HG03066 (cell line): ENCODE measurements at regions not wholly inside any gene's neighbourhood (a gene's known extent, or its start where the extent isn't known, plus 50 kb on each side); places are given as distances from the start of the nearest gene placed in this dataset.

ENCODE experiments used
- ATAC-seq: cut with Tn5 transposase; IDR thresholded peaks from one replicate; pipeline ENCODE4 v1.9.1; 2021; ENCODE audit warnings: low read depth; ENCODE audit not compliant: unreplicated experiment

DNA sequence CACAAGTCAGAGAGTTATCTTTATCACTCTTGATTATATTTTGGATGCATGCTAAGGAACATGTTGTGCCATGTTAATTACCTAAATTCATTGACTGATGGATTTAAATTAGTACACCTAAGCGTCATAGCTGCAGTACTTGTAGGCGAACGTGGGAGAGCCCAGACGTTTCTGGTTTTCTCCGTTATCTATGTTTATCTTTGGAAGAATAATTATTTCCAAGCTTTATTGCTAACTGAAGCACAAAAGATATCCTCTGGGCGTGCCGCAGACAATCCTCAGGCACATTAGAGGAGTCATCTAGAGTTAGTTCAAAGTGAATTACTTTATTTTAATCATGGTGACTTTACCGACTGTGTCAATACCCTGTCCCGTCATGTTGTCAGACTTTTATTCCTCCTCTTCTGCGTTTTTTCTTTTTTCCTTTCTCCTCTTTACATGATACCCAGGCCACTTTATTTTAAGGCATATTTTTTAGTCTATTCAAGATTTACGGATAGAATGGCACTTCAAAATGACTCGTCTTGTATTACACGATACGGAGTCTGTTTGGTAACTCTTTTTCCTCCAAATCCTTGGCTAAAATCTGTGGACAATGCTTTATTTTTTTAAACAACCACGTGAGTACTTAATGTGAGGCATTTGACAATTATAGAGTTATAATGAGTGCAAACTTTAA is 632.0 kb upstream of the TENM3 start:
- ATAC-seq: no peak

- ATAC-seq: no peak
These were observed 631.1 kb upstream of the TENM3 start for GRCh38 chr4:181611946-181612600.

DNA sequence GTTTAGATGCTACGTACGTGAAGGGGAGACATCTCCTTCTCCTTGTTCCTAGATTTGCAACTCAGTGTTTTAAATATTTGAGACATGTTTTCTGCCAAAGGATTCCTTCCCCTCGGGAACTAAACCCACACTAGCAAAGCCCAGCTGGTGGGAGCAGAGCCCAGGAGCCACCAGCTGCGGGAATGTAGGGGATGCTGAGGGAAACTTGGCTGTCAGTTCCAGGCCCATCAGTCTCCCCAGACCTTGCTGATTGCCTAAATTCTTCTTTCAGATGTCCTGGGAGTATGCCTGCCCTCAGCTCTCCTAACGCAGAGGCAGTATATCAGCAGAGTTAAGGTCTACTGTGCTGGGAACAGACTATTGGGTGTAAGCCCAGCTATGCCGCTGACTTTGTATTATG is 630.0 kb upstream of the TENM3 start:
- ATAC-seq: no peak

DNA sequence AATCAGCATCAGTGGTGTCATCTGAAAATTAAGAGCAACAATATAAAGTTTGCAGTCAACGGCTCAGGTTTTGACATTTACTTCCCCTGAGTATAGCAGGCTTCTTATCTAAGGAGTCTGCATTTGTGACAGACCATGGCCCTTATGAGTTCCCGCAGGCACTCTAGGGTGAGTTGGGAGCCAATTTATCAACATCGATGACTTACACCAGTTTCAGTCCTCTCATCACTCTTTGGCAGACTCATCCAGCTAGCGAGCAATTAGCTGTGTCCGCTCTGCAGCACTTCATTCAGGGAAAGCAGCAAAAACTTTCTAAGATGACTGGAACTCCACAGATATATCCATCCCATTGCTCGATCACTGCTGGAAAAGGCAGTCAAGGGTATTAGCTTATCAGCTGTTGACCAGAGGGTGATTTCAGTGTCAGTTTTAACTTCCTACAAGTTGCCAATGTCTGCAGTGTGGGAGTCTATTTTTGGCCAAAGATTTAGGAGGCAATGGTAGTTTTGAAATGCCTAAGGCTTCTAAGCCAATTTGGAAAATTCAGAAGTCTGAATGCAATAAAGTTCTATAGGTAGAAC is 625.1 kb upstream of the TENM3 start:
- ATAC-seq: no peak

GRCh38 chr4:181618896-181619295 is 624.3 kb upstream of the TENM3 start:
- ATAC-seq: no peak

- no peak for ATAC-seq
These were observed 623.6 kb upstream of the TENM3 start for GRCh38 chr4:181619651-181620050.

DNA sequence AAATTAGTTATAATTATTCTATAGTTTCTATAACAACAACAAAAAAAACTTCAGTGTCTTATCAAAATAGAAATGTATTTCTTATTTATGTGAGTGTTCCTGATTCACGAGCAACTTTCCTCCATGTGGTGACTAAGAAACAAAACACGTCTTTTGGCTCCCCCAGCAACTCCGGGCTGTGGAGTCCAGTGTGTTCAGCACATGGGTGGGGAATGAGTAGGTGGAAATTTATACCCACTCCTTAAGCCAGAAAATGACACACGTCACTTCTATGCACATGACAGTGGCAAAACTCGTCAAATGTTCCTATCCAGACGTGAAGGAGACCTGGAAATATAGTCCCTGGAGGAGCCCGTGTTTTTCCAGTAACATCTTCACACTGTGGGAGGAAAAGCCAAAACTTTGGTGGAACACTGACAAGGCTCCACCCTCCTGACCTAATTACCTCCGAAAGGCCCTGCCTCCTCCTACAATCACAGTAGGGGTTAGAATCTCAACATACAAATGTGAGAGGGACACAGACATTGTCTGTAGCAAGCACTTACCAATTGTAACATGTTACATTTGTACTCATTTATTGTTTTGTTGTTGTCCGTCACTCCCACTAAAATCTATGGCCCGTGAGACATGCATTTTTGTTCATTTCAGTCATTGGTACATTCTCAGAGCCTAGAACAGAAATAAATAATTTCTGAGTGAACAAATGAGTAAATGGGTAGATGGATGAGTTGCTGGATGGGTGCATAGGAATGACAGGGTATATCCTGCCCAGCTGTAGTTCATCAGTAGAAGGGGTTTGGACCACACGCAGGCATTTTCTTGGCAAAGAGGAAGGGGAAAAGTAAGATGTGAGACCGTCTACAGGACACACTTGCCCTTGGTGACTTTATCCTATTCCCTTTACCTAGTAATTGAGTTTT is 605.8 kb upstream of the TENM3 start:
- no peak for ATAC-seq

DNA sequence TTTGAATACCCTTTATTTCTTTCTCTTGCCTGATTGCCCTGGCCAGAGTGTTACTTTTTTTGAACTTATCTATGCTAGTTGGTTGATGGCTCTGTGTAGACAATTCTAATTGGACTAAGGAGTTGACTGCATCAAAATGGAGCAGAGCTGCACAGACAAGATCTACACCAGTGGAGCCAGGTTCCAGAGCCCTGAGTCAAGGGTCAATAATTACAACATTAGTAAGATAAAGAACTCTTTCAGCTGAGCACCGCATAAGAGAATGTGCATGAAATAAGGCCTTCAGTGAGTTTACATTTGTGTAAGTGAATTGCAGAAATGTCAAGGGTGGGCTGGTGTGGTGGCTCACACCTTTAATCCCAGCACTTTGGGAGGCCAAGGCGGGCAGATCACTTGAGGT is 599.7 kb upstream of the TENM3 start:
- no peak for ATAC-seq

- ATAC-seq: no peak
These were observed 597.7 kb upstream of the TENM3 start for GRCh38 chr4:181645489-181645888.

- ATAC-seq: no peak
These were observed 596.3 kb upstream of the TENM3 start for GRCh38 chr4:181646864-181647263.

DNA sequence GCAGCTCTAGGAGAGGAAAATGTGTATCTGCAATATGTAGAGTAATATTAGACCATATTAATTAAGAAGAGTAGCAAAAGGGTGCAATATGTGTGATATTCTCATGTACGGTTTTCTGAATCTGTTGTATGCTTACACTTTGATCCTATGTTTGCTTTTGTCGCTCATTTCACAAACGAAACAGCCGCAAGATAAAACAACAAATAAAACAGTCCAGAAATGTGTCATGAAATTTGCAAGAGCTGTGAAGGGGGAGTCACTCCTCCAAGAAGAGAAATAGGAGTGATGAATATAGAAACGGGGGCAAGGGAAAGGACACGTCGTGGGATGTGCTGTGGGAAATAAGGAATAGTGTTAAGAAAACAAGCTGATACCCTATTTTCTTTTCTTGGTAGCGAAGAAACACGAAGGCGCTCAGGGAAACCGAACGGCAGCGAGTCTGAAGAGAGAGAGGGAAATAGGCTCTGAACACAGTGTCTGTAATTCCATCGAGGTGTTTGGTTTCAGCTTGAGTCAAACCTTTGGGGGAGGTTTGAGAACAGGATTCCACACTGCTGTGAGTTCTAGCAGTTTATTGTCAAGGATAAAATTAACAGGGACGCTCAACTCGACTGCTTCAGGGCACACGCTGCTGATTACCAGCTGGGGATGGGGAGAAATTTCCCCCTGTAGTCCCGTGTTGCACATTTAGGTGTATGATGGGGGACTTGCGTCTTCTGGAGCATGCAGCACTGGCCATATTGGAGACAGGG is 595.6 kb upstream of the TENM3 start:
- no peak for ATAC-seq

- ATAC-seq: no peak
These were observed 593.0 kb upstream of the TENM3 start for GRCh38 chr4:181650033-181650825.

GRCh38 chr4:181656748-181657147 is 586.5 kb upstream of the TENM3 start:
- ATAC-seq: no peak

GRCh38 chr4:181659202-181659601 is 584.0 kb upstream of the TENM3 start:
- no peak for ATAC-seq

DNA sequence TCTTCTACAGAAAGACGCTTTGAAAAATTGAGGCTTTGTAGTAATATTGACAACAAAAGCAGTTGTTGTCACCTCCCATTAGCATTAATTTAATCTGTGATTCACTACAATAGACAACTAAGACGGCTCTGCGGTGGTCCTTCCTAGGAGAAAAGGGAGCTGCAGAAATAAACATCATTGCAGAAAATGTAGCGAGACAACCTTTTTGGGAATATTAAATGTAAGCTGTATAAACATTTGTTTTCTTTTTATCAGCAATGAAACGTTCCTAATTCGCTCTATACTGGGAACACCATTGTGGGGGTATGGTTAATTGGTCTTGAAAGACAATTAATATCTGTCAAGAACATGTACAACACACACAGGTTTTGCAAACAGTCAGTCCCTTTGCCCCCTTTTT is 583.3 kb upstream of the TENM3 start:
- ATAC-seq: no peak

GRCh38 chr4:181661090-181661489 is 582.1 kb upstream of the TENM3 start:
- ATAC-seq: no peak

GRCh38 chr4:181661923-181662322 is 581.3 kb upstream of the TENM3 start:
- no peak for ATAC-seq

GRCh38 chr4:181662383-181662782 is 580.8 kb upstream of the TENM3 start:
- no peak for ATAC-seq

DNA sequence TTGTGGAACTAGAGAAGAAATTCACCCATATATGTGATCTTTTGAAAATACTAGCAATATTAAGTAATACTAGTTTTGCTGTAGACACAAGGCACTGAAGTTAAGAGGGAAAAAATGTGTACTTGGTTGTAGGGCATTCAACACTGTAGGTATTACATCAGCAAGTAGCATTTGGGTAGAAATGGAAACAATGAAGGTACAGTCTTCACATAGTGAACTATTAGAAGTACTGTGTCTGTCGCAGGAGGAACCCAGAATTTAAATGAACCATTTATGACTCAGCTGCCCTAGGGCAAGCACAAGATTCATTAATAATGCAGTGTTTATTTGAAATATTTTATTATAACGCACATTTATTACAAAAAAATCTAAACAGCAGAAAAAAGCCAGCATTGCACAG is 572.7 kb upstream of the TENM3 start:
- no peak for ATAC-seq

DNA sequence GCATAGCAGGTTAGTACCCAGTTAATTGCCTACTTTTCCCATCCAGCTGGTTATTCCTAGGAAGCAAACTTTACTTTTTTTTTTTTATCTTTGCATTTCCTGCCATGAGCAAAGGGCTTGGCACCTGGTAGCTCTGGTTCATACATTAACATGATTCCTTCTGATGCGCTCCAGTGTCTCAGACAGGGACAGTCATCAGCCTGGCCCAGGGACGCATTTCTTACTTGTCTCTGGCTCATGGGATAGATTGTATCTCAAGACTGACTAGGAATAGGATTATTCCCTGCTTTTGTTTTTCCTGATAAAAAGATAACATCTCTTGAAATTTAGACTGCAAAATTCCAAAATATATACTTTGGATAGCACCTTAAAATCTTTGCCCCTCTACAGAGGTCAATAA is 571.5 kb upstream of the TENM3 start:
- ATAC-seq: no peak
